GM20000 (cell line): ENCODE measurements at regions not wholly inside any gene's neighbourhood (a gene's known extent, or its start where the extent isn't known, plus 50 kb on each side); places are given as distances from the start of the nearest gene placed in this dataset.

Experiments used
- DNase-seq: peaks from one replicate; pipeline ENCODE4 v3.0.0; 2012; ENCODE audit warnings: low spot score
- TF ChIP-seq, protein P1 (sequence below): IDR thresholded peaks from 2 replicates; pipeline ENCODE4 v1.5.1; 2012; ENCODE audit warnings: mild to moderate bottlenecking, control low read depth; ENCODE audit errors: extremely low read depth, missing control alignments

DNA sequence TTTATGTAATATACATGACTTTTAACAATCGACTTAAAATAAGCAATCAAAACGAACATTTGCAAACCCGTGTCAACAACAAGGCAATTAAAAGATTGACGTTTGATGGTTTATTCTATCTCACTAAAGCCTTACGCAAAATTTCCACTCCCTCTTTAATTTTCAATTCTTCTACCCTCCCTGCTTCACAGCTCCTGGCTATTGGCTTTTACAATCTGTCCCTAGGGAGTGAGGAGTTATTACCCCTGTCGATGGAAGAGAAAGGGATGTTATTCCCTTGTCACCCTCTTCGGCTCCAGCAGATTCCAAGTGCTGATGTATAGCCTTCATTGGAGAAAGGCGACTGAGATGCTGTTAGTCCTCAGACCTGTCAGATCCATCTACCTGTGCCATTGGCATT lies 161.3 kb downstream of the ZNF281 start:
- no peak for DNase-seq
- TF ChIP-seq, protein P1, sequence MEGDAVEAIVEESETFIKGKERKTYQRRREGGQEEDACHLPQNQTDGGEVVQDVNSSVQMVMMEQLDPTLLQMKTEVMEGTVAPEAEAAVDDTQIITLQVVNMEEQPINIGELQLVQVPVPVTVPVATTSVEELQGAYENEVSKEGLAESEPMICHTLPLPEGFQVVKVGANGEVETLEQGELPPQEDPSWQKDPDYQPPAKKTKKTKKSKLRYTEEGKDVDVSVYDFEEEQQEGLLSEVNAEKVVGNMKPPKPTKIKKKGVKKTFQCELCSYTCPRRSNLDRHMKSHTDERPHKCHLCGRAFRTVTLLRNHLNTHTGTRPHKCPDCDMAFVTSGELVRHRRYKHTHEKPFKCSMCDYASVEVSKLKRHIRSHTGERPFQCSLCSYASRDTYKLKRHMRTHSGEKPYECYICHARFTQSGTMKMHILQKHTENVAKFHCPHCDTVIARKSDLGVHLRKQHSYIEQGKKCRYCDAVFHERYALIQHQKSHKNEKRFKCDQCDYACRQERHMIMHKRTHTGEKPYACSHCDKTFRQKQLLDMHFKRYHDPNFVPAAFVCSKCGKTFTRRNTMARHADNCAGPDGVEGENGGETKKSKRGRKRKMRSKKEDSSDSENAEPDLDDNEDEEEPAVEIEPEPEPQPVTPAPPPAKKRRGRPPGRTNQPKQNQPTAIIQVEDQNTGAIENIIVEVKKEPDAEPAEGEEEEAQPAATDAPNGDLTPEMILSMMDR = no peak

DNA sequence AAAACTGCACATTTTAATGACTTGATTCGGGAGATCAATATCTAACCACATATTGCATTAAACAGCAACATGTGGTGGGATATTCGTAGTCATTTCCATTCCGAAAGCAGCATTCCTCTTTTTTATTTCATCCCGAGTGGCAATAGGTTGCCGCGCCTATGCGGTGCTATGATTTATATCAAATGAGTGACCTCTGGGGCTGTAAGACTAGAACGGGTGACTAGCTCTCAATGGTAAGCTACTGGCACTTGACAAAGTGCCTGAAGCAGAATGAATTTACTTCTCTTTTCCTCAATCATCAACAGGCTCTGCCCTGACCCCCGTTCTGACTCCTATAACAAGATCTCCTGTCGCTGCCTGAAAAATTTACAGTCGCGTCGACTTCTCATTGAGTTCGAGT lies 162.3 kb downstream of the ZNF281 start:
- TF ChIP-seq, protein P1 = no peak
- DNase-seq = no peak

DNA sequence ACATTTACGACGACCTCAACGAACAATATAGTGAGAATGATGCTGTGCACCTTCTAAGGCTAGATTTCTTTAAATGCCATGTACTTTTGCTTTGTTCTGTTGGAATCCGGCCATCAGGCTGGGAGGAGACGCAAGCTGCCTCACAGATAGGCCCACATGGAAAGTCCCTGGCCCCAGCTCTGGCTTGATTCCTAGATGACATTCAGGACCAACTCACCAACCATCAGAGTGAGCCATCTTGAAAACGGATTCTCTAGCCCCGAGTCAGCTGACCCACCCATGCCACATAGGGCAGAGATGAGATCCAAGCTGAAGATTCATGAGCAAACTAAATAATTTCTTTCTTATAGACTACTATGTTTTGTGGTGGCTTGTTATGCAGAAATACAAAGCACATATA lies 164.4 kb downstream of the ZNF281 start:
- TF ChIP-seq, protein P1 = no peak
- no peak for DNase-seq

DNA sequence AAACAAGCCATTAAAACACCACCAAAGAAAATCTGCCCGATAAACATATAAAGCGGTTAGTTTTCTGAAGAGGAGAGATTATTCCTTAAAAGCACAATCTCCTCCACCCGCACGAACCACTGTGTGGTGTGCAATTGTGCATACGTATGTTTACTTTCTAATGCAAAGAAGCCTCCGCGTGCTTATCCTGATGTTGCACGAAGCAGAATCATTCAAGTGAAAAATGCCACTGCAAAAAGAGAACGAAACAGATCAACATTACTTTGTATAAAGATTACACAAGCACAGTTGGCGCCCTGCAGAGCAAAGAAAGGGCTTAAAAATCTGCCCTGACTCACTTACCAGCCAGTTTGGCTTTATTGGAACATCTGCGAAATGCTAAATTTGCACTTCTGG lies 166.8 kb downstream of the ZNF281 start:
- TF ChIP-seq, protein P1 = no peak
- DNase-seq = no peak

DNA sequence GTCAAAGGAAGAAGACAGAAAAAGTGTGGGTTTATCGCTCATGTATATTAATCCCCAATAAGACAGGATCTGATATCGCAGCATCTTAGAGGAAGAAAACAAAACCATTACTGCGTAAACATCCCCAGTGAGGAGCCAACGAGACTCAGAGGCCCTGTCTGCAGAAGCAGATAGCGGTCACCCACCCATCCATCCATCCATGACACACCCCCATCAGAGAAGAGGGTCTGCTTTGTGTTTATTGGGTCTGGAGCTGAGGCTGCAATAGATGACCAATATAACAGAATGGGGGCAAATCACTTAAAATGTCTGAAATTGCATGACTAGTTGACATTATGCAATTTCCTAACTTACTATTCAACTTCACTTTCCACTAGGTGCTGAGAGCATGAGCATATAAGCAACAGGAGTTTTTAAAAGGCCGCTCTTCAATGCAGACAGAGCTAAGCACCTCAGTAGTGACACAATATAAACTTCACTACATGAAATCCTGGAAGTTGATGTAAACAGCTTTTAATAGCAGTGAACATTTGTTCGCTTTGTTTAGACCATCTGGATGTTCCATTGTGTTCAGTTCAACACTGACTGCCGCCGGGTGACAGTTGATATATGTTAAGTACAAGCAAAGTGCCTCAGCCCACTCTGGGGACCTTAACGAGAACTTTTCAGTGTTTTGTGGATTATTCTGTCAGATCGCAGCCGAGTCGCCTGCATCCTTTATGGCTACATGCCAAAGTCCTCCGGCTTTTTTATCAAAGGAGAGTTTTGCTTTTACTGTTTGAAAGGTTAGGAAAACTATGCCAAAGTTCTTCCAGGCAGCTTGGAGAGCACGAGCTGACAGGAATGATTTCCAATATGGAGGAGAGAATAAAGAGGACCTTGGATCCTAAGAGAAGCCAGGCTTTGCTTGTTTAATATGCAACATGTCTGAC lies 167.5 kb downstream of the ZNF281 start:
- TF ChIP-seq, protein P1 = no peak
- DNase-seq = no peak

DNA sequence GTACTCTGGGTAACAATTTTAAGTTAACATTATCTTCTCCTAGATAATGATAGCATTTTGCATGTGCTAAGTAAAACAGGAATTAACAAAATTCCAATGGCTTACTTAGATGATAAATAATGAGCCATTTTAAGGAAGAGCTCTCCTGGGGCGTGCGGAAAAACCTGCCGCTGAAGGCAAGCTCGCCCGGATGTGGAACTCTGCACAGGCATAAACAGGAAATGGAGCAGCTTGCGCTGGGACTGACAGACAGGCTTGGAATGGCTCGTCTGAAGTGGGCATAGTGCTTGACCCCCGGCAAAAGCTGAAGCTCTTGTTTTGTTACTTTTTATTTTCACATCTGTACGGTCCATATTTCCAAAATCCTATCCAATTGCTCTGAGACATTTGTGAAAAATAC lies 169.2 kb downstream of the ZNF281 start:
- no peak for DNase-seq

DNA sequence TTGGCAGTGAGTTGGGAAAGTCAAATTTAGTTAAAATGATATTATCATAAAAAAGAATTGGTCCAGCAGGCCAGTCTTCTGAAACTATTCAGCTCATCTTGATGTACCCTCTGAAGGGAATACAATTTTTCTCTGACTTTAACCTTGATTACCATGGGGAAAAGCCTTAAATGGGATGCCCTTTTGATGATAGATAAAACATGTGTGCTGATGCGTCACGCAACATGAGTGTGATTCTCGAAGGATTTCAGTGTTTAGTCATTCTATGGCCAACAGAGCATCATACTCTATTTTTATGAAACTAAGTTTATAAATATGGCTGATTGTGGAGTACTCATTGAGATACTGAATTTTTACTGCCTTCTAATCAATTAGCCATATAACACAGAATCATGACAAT lies 171.5 kb downstream of the ZNF281 start:
- no peak for DNase-seq
- TF ChIP-seq, protein P1 = no peak

More for the DNA sequence above, 169.2 kb downstream of the ZNF281 start:
- TF ChIP-seq, protein P1 = no peak
